ENCODE measurements at regions not wholly inside any gene's neighbourhood (a gene's known extent, or its start where the extent isn't known, plus 50 kb on each side); places are given as distances from the start of the nearest gene placed in this dataset.

DNA sequence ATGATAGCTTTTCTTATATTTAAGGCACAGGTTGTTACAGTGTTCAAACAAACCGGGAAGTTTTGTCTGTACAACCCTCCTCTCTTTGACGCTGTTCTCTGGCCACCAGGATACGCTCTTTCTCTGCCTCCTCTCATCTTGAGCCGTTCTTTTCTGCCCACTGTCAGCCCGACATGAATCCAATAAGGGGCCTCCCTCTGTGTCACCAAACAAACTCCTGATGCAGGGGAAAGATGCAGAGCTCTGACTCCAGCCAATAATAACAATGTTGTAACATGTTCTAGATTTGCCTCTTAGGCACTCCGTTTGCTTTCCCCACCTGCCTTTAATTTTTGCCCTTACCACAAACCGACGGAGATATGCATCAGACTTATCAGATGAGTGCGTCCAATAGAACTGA, 449.3 kb downstream of the SLC4A3 start:
- Histone ChIP-seq H3K9me3 (no peaks in the 10 kb centered on the region), H3K27me3 (ENCODE audit: low read depth) (peaks cover 37% of the 10 kb centered on the region), H3K4me3 (no peak overlapping the region), H3K36me3 (replicated peaks) (no peaks in the 10 kb centered on the region), H3K4me1 (no peaks in the 10 kb centered on the region)
- in situ Hi-C loops (cut with MboI; ENCODE audit: low sequenced_read_pairs) = no loop called here
- DNase-seq (ENCODE audit: low spot score in 2 of 2) = no peak

DNA sequence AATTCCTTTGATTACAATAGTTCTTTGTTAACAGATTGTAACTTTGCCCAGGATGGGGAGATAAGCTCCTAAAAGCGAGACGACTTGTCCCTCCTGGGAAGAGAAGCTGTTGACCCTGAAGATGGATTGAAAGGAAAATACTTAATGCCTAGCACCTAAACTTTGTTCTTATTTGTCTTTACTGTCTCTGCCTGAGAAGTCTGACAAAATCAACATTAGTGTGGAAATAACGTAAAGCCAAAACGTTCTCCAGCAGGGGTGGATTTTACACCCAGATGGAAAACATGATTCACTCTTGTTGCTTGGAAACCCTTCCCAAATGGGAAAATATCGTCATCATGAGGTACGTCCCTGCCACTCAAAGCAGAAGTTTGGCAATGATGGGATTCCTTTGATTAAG, 450.1 kb downstream of the SLC4A3 start:
- no peak for DNase-seq (ENCODE audit: low spot score in 2 of 2)
- Histone ChIP-seq H3K4me1 (no peaks in the 10 kb centered on the region), H3K36me3 (replicated peaks) (no peaks in the 10 kb centered on the region), H3K9me3 (no peaks in the 10 kb centered on the region), H3K4me3 (no peak overlapping the region), H3K27me3 (ENCODE audit: low read depth) (peaks cover 44% of the 10 kb centered on the region)
- in situ Hi-C loops (cut with MboI; ENCODE audit: low sequenced_read_pairs) = no loop called here

DNA sequence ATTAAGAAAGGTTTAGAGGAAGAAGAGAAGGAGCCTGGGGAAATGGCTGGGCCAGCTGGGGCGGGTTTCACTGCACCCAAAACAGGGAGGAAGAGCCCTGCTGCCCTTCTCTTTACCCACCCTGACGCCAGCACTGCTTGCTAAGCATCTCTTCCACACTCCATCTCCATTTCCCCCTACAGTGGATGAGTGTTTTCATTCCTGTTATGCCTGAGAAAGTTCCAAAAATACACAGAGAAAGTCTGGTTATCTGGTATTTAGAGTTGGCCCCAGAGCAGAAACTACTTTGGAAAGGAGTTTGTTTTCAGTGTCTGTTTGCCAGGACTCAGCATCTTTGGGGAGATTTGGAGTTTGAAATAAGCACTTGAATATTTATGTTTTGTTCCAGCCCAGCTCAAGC, 451.0 kb downstream of the SLC4A3 start:
- in situ Hi-C loops (cut with MboI; ENCODE audit: low sequenced_read_pairs) = no loop called here
- DNase-seq (ENCODE audit: low spot score in 2 of 2) = no peak
- Histone ChIP-seq H3K4me3 (no peak overlapping the region), H3K27me3 (ENCODE audit: low read depth) (peaks cover 45% of the 10 kb centered on the region), H3K36me3 (replicated peaks) (no peaks in the 10 kb centered on the region), H3K4me1 (no peaks in the 10 kb centered on the region), H3K9me3 (no peaks in the 10 kb centered on the region)

DNA sequence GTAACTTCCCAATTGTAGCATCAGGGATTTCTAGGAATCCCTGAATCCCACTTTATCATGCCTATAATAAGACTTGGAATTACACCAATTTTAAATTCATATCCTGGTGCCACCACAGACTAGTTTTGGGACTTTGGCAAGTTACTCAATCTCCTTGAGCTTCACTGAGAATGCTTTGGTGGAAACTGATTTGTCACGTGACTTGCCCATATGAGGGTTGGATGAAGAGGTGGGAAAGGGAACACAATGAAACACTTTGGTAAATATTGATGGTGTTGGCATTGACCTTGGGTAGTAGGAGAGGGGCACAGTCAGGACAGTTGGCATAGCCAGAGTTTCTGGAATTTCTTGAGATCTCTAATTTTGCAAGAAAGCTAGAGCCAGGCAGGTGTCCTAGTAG, 452.2 kb downstream of the SLC4A3 start:
- no peak for DNase-seq (ENCODE audit: low spot score in 2 of 2)
- Histone ChIP-seq H3K4me1 (no peaks in the 10 kb centered on the region), H3K9me3 (no peaks in the 10 kb centered on the region), H3K36me3 (replicated peaks) (no peaks in the 10 kb centered on the region), H3K27me3 (ENCODE audit: low read depth) (peaks cover 47% of the 10 kb centered on the region), H3K4me3 (no peak overlapping the region)
- in situ Hi-C loops (cut with MboI; ENCODE audit: low sequenced_read_pairs) = no loop called here

DNA sequence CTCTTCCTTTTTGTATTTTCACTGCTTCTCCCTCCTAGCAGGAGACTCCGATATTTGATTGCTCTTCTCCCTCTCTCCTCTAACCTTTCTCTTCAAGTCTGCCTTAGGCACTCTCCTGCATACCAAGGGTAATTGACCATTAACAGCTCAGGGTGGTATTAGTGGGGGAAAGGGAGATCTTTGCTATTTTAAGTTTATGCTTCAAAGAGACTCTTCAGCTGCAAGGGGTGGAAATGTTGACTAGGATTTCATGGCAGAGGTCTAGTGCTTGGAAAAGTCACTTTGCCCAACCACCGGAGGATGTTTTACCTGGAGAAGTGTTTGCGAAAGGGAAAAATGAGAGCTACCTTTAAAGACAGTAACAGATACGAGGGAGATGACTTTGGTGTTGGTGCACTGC, 453.7 kb downstream of the SLC4A3 start:
- in situ Hi-C loops (cut with MboI; ENCODE audit: low sequenced_read_pairs) = no loop called here
- no peak for DNase-seq (ENCODE audit: low spot score in 2 of 2)
- Histone ChIP-seq H3K4me1 (no peaks in the 10 kb centered on the region), H3K9me3 (no peaks in the 10 kb centered on the region), H3K27me3 (ENCODE audit: low read depth) (peaks cover 36% of the 10 kb centered on the region), H3K4me3 (no peak overlapping the region), H3K36me3 (replicated peaks) (no peaks in the 10 kb centered on the region)

DNA sequence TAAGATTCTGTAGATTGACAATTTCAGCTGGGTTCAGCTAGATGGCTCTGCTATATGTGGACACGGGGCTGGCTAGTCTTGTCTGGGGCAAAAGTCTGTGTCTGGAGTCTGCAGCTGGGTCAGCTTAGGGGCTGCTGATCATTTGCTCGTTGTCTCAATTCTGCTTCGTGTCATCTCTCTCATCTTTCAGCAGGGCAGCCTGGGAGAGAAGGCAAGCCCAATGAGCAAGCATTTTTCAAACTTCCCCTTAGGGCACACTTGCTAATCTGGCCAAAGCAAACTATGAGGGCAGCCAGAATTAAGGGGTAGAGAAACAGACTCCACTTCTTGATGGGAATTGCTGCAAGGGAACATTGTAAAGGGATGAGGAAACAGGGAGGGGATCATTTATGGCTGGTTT, 462.6 kb downstream of the SLC4A3 start:
- no peaks in the 10 kb centered on the region for H3K36me3 ChIP-seq (replicated peaks)
- H3K27me3 ChIP-seq (ENCODE audit: low read depth) = no peaks in the 10 kb centered on the region
- H3K4me1 ChIP-seq = no peaks in the 10 kb centered on the region
- H3K4me3 ChIP-seq = no peak overlapping the region
- H3K9me3 ChIP-seq = no peaks in the 10 kb centered on the region
- DNase-seq (ENCODE audit: low spot score in 2 of 2) = no peak
- in situ Hi-C loops (cut with MboI; ENCODE audit: low sequenced_read_pairs) = no loop called here

DNA sequence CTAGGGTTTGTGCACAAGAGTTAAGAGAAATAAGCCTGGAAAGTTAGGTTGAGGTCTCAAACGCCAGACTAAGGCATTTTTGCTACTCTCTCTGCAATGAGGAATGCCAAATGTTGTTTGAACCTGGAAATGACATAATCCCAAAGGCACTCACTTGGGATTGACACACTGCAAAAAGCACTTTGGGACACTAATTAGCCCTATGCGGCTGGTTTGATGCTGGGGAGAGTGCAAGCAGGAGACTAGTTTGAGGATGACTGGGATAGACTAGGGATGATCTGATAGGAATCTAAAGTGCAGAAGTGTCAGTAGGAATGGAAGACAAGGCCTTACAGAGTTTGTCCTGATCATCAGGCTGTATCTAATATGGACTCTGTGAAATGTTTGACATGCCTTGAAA, 469.0 kb downstream of the SLC4A3 start:
- no peaks in the 10 kb centered on the region for H3K27me3 ChIP-seq (ENCODE audit: low read depth)
- H3K4me3 ChIP-seq = no peak overlapping the region
- no peak for DNase-seq (ENCODE audit: low spot score in 2 of 2)
- in situ Hi-C loops (cut with MboI; ENCODE audit: low sequenced_read_pairs) = no loop called here
- H3K4me1 ChIP-seq = no peaks in the 10 kb centered on the region
- no peaks in the 10 kb centered on the region for H3K9me3 ChIP-seq
- H3K36me3 ChIP-seq (replicated peaks) = no peaks in the 10 kb centered on the region

DNA sequence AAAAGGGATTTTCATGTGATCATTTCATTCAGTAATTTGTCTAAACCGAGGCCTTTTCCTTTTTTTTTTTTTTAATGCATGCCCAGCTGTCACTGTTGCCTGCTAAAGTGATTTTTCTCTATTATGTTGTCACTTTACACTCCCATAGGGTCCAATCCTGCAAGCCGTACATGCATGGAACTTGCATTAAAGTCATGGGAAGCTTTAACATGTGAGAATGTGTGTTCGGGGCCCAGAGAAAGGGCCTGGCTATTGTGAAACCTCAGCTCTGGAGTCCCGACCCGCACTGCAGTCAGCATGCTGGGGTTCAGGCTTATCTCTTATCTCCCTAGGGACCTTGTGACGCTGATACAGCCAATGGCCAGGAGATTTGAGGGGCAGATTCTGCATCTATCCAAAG, 474.6 kb downstream of the SLC4A3 start:
- no peak for DNase-seq (ENCODE audit: low spot score in 2 of 2)
- Histone ChIP-seq H3K27me3 (ENCODE audit: low read depth) (no peaks in the 10 kb centered on the region), H3K4me3 (no peak overlapping the region), H3K4me1 (no peaks in the 10 kb centered on the region), H3K36me3 (replicated peaks) (no peaks in the 10 kb centered on the region), H3K9me3 (no peaks in the 10 kb centered on the region)
- in situ Hi-C loops (cut with MboI; ENCODE audit: low sequenced_read_pairs) = no loop called here

DNA sequence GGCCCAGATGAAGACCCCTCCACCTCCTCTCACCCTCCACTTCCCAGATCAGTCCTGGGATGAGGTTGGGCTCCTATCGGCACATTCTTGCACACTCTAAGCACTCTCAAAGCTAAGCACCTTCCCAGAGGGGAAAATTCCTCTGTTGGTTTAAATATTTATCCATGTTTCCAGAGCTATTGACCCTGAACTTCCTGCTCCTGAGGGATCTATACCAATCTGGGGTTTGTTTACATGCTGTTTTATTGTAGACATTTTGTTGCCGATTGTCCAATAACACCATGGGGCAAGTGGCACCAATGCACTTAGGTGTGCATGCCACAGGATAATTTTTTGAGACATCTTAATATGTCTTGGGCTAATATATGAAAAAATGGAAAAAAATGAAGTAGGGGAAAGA, 476.2 kb downstream of the SLC4A3 start:
- in situ Hi-C loops (cut with MboI; ENCODE audit: low sequenced_read_pairs) = no loop called here

DNA sequence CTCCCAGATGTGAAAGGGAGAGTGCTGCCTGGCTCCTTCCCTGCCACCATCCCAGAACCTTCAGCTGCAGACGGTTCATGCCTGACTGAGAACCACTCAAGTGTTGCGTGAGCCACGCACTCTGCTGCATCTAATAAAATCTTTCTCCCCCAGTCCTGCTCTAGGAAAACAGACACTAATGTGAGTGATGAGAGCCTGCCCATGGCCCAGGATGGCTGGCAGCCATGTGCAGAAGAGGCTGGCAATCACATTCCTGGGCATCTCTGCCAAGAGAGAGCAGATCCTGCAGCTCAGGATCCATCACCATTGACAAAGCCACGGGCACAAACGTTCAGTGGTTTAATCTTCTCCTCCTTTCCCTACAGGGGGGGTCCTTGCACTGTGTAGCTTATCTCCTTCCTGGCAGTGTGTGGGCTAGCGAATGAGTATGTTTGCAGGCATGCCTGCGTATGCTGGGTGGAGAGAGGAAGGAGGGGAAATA, 477.5 kb downstream of the SLC4A3 start:
- no peak for DNase-seq (ENCODE audit: low spot score in 2 of 2)
- in situ Hi-C loops (cut with MboI; ENCODE audit: low sequenced_read_pairs) = no loop called here
- Histone ChIP-seq H3K4me3 (no peak overlapping the region), H3K27me3 (ENCODE audit: low read depth) (peaks cover 4% of the 10 kb centered on the region; the same call in 1 of the 2 replicates), H3K4me1 (no peaks in the 10 kb centered on the region), H3K36me3 (replicated peaks) (no peaks in the 10 kb centered on the region), H3K9me3 (no peaks in the 10 kb centered on the region)

More for the DNA sequence above, 476.2 kb downstream of the SLC4A3 start:
- Histone ChIP-seq H3K36me3 (replicated peaks) (no peaks in the 10 kb centered on the region), H3K9me3 (no peaks in the 10 kb centered on the region), H3K4me3 (no peak overlapping the region), H3K4me1 (no peaks in the 10 kb centered on the region), H3K27me3 (ENCODE audit: low read depth) (no peaks in the 10 kb centered on the region)
- no peak for DNase-seq (ENCODE audit: low spot score in 2 of 2)

DNA sequence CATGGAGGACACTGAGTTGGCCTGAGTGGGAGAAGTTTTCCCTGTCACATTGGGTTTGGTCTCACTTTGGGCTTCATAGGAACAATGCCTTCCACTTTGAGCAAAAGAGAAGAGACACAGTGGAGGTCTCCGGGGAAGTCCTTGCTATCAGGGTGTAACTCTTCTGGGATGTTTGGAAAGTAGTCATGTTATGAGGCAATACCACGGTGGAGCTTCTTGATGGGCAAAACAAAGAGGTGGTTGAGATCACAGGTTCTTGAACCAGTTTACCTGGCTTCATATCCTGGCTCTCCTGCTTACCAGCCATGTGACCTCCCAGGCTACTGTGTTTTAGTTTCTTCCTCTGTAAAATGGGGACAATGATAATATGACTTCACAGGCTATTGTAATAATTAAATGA, 478.6 kb downstream of the SLC4A3 start:
- in situ Hi-C loops (cut with MboI; ENCODE audit: low sequenced_read_pairs) = no loop called here
- no peak overlapping the region for H3K4me3 ChIP-seq
- no peaks in the 10 kb centered on the region for H3K9me3 ChIP-seq
- DNase-seq (ENCODE audit: low spot score in 2 of 2) = no peak
- no peaks in the 10 kb centered on the region for H3K36me3 ChIP-seq (replicated peaks)
- peaks cover 4% of the 10 kb centered on the region; the same call in 1 of the 2 replicates for H3K27me3 ChIP-seq (ENCODE audit: low read depth)
- H3K4me1 ChIP-seq = no peaks in the 10 kb centered on the region

DNA sequence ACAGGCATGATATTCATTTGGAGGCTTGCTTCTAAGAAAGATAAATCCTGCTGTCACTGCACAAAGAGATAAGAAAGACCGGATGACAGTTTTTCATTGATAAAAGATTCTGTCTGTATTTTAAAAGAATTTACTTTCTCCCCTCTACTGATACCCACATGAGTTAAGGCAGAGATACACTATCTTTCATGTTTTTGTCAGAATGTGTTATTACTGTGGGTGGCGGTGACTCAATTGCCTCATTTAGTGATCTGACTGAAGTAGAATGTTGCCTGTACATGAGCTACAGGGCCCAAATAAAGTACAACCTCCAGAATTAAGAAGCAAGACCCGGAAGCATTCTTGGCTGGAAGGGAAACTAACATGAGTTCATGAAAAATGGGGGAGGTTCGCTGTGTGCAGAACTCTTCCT, 480.0 kb downstream of the SLC4A3 start:
- no peaks in the 10 kb centered on the region for H3K9me3 ChIP-seq
- H3K27me3 ChIP-seq (ENCODE audit: low read depth) = peaks cover 4% of the 10 kb centered on the region; the same call in 1 of the 2 replicates
- in situ Hi-C loops (cut with MboI; ENCODE audit: low sequenced_read_pairs) = no loop called here
- no peak for DNase-seq (ENCODE audit: low spot score in 2 of 2)
- H3K4me1 ChIP-seq = no peaks in the 10 kb centered on the region
- no peak overlapping the region for H3K4me3 ChIP-seq
- no peaks in the 10 kb centered on the region for H3K36me3 ChIP-seq (replicated peaks)

DNA sequence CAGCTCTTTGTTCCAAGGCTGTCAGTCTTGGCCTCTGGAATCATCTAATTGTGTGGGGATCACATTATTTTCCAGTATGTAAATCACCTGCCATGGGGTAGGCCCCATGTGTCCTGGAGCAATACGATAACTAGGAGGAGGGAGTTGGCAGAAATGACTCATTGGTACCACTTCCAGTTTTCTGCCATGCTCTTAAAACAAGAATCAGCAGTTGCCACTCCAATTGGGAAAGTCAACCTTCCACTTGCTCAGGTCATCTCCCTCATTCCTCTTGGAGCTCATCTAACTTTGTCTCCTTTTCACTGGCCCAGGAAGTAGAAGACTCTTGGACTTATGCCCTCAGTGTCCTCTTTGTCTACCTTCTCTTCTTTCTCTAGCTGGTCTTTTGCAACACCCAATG, 487.0 kb downstream of the SLC4A3 start:
- Histone ChIP-seq H3K36me3 (replicated peaks) (no peaks in the 10 kb centered on the region), H3K9me3 (no peaks in the 10 kb centered on the region), H3K4me3 (no peak overlapping the region), H3K4me1 (no peaks in the 10 kb centered on the region), H3K27me3 (ENCODE audit: low read depth) (no peaks in the 10 kb centered on the region; the same call in 1 of the 2 replicates)
- DNase-seq (ENCODE audit: low spot score in 2 of 2) = no peak
- in situ Hi-C loops (cut with MboI; ENCODE audit: low sequenced_read_pairs) = no loop called here

DNA sequence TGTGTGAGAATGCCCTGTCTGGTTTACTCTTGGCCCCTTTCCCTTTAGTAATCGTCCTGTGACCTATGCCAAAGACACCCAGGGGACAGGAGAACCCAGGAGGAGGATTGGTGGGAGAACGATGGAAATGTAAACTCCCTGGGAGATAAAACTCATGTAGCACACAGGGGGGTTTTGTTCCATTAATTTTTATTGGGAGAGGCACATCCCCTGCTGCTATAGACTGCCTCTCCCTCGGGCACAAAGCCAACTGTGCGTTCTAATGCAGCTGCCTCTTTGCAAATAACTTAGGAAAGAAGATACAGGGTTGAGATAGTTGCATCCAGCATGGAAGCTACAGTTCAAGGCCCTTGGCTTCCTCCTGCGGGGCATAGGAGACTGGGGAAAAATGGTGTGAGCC, 489.6 kb downstream of the SLC4A3 start:
- no peaks in the 10 kb centered on the region for H3K9me3 ChIP-seq
- no peaks in the 10 kb centered on the region for H3K4me1 ChIP-seq
- in situ Hi-C loops (cut with MboI; ENCODE audit: low sequenced_read_pairs) = no loop called here
- no peak for DNase-seq (ENCODE audit: low spot score in 2 of 2)
- H3K27me3 ChIP-seq (ENCODE audit: low read depth) = no peaks in the 10 kb centered on the region
- H3K4me3 ChIP-seq = no peak overlapping the region
- H3K36me3 ChIP-seq (replicated peaks) = no peaks in the 10 kb centered on the region

DNA sequence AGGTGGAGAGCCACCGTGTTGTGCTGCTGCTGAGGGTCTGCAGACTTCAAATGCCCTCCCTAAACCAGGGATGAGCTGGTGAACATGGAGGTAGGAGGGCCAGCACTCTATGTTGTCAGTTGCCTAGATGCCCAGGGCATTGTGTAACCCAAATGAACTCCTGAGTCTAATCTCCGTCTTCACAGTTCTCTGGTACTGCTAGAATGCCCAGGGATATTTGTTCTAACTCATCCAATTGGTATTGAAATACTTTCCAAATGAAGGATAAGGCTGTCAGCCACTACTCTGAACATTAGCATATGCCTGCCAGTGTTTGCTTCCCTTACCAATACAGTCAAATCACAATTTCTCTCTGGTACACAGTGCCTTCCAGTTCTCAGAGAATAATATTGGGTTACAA, 492.6 kb downstream of the SLC4A3 start:
- in situ Hi-C loops (cut with MboI; ENCODE audit: low sequenced_read_pairs) = no loop called here
- DNase-seq (ENCODE audit: low spot score in 2 of 2) = no peak
- no peaks in the 10 kb centered on the region for H3K4me1 ChIP-seq
- no peaks in the 10 kb centered on the region for H3K27me3 ChIP-seq (ENCODE audit: low read depth)
- no peaks in the 10 kb centered on the region for H3K36me3 ChIP-seq (replicated peaks)
- no peaks in the 10 kb centered on the region for H3K9me3 ChIP-seq
- H3K4me3 ChIP-seq = no peak overlapping the region

All from HAP-1 (cell line).